ENCODE measurements at regions not wholly inside any gene's neighbourhood (a gene's known extent, or its start where the extent isn't known, plus 50 kb on each side); places are given as distances from the start of the nearest gene placed in this dataset.

GRCh38 chr2:12839339-12839738 lies 122.6 kb downstream of the TRIB2 start:
- TF ChIP-seq CTCF (conservative IDR thresholded peaks at IDR 0.05) (no peak), ZFX (IDR thresholded peaks at IDR 0.05) (no peak)

All from C4-2B (cell line).